HG02642 (cell line): ENCODE measurements at regions not wholly inside any gene's neighbourhood (a gene's known extent, or its start where the extent isn't known, plus 50 kb on each side); places are given as distances from the start of the nearest gene placed in this dataset.

Source experiments
- ATAC-seq: cut with Tn5 transposase; IDR thresholded peaks from one replicate; pipeline ENCODE4 v1.9.1; 2021; ENCODE audit warnings: mild to moderate bottlenecking; ENCODE audit not compliant: unreplicated experiment, poor library complexity

DNA sequence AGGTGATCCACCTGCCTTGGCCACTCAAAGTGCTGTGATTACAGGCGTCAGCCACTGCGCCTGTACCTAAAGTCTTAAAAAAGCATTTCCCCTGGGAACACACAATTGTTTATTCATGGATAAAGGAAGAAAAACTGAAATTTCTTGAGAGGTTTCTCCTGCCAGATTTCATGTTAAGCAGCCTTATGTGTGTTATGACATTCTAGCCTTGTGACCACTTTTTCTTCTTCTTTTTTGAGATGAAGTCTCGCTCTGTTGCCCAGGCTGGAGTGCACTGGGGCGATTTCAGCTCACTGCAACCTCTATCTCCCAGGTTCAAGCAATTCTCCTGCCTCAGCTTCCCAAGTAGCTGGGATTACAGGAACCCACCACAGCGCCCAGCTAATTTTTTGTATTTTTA lies 57.8 kb upstream of the PLAC8 start:
- no peak for ATAC-seq

DNA sequence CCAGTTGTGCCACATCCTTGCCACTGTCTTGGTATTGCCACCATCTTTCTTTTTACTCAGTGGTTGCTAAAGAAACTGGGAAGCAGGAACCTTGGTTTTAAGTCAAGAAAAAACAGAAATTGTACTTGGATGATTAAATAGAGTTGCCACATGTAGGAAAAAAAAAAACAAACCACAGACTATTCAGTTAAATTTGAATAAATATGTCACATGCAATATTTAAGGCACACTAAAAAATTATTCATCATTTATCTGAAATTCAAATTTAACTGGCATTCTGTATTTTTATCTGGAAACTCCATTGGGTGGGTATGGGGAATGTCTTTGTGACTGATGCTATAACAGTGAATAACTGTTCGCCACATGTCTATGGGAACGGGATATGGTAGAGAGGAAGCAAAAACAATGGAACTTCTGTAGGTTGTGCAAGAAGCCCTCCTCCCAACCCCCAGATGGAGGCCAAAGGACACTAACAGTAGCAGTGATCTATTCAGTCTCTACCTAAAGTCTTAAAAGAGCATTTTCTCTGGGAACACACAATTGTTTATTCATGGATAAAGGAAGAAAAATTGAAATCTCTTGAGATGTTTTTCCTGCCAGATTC lies 57.0 kb upstream of the PLAC8 start:
- ATAC-seq = no peak

- ATAC-seq = no peak
These were observed 56.4 kb upstream of the PLAC8 start for GRCh38 chr4:83170952-83171399.
